ENCODE measurements at regions not wholly inside any gene's neighbourhood (a gene's known extent, or its start where the extent isn't known, plus 50 kb on each side); places are given as distances from the start of the nearest gene placed in this dataset.

DNA sequence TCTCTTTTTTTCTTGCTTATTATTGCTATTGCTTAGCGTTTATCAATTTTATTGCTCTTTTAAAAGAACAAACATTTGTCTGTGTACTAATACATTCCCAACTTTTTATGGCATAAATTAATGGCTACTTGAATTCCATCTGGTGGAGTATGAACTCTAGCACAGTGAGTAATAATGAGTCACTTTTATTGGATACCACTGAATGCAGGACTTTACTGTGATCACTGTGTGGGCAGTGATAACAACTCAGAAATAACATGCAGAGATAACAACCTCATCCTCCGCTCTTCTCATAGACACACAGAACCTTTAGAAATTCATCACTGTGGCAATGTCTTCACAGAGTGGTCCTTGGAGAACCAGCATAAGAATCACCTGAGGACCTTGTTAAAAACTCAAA is 139.5 kb upstream of the PRNP start:
- TF ChIP-seq CEBPB (IDR thresholded peaks at IDR 0.05; ENCODE audit: low read depth) (peak; percentile 52), ZFX (IDR thresholded peaks at IDR 0.05) (no peak), ZBTB33 (IDR thresholded peaks at IDR 0.05; ENCODE audit: extremely low read depth, insufficient replicate concordance, low read length) (no peak), SP1 (IDR thresholded peaks at IDR 0.05; ENCODE audit: low read depth) (peak; percentile 84), POLR2A (IDR thresholded peaks at IDR 0.05; ENCODE audit: borderline replicate concordance, extremely low read depth, insufficient read depth, insufficient read length) (no peak), ATF3 (IDR thresholded peaks at IDR 0.05) (no peak), YY1 (IDR thresholded peaks at IDR 0.05; ENCODE audit: extremely low read depth, insufficient replicate concordance, low read depth, low read length) (peak; percentile 26), SIN3A (IDR thresholded peaks at IDR 0.05; ENCODE audit: low read depth) (0 out of 2 replicates have a peak, but pooled peaks have one; percentile 66)
- TF ChIP-seq, protein P1, sequence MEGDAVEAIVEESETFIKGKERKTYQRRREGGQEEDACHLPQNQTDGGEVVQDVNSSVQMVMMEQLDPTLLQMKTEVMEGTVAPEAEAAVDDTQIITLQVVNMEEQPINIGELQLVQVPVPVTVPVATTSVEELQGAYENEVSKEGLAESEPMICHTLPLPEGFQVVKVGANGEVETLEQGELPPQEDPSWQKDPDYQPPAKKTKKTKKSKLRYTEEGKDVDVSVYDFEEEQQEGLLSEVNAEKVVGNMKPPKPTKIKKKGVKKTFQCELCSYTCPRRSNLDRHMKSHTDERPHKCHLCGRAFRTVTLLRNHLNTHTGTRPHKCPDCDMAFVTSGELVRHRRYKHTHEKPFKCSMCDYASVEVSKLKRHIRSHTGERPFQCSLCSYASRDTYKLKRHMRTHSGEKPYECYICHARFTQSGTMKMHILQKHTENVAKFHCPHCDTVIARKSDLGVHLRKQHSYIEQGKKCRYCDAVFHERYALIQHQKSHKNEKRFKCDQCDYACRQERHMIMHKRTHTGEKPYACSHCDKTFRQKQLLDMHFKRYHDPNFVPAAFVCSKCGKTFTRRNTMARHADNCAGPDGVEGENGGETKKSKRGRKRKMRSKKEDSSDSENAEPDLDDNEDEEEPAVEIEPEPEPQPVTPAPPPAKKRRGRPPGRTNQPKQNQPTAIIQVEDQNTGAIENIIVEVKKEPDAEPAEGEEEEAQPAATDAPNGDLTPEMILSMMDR (IDR thresholded peaks at IDR 0.05 in 2 of 3, conservative IDR thresholded peaks at IDR 0.05 in 1 of 3; ENCODE audit: borderline replicate concordance in 1 of 3, insufficient read depth in 1 of 3, low read depth in 2 of 3, low read length in 2 of 3): no peak
